NB4 (cell line): ENCODE measurements at regions not wholly inside any gene's neighbourhood (a gene's known extent, or its start where the extent isn't known, plus 50 kb on each side); places are given as distances from the start of the nearest gene placed in this dataset.

Experiments
- CTCF ChIP-seq: IDR thresholded peaks from one replicate; pipeline ENCODE4 v1.5.1; 2012; ENCODE audit warnings: low read depth, low read length
- MAX ChIP-seq: IDR thresholded peaks from 2 replicates; pipeline ENCODE4 v1.6.1; 2011; ENCODE audit warnings: low read depth, low read length
- POLR2A ChIP-seq: IDR thresholded peaks from 2 replicates; pipeline ENCODE4 v1.6.1; 2011; ENCODE audit warnings: mild to moderate bottlenecking; ENCODE audit not compliant: insufficient read length; ENCODE audit errors: extremely low read depth

DNA sequence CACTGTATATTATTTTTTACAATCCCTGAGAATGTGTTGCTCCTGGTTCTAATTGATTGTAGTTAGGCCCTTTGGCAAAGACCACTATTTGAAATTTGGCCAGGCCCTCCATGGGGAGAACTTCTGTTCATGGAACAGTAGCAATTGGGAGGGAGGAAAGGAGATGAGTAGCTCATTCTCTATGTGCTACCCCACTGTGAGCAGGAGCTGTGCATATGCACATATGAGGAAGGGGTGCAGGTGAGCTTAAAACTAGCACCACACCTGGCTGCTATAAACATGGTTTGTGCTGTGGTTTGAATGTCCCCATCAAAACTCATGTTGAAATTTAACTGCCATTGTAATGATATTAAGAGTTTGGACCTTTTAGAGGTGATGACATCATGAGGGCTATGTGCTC, 1483.2 kb downstream of the PCDH7 start:
- TF ChIP-seq CTCF = no peak
- no peak for TF ChIP-seq POLR2A
- TF ChIP-seq MAX = no peak
